SK-N-MC (cell line): ENCODE measurements at regions not wholly inside any gene's neighbourhood (a gene's known extent, or its start where the extent isn't known, plus 50 kb on each side); places are given as distances from the start of the nearest gene placed in this dataset.

Experiments
- EZH2 ChIP-seq: fragments of 200-600 bp; sonication (generic); IDR thresholded peaks from one replicate; pipeline ENCODE4 v1.6.1; 2017; ENCODE audit warnings: antibody characterized with exemption
- POLR2AphosphoS5 ChIP-seq: IDR thresholded peaks from 2 replicates; pipeline ENCODE4 v1.6.1; 2012; ENCODE audit warnings: mild to moderate bottlenecking, low read depth, low read length, borderline replicate concordance

- no peak for TF ChIP-seq EZH2
- no peak for TF ChIP-seq POLR2AphosphoS5
Observed at GRCh38 chr5:1942158-1942557, 59.4 kb upstream of the IRX4 start.
